Activated CD4-positive, alpha-beta T cell treated with anti-CD3 and anti-CD28 coated beads for 36 hours (primary cell): ENCODE measurements at regions not wholly inside any gene's neighbourhood (a gene's known extent, or its start where the extent isn't known, plus 50 kb on each side); places are given as distances from the start of the nearest gene placed in this dataset.

ENCODE experiments used
- ATAC-seq: fragments of 200-7000 bp; cut with Tn5 transposase; one replicate; pipeline ENCODE4 v1.10.0; 2021; ENCODE audit warnings: mild to moderate bottlenecking, moderate library complexity
- CTCF ChIA-PET: fragments of 350-600 bp; sonication (Branson Sonifier 250); formaldehyde crosslinking; loops from one replicate; lab custom pipeline; 2021; ENCODE audit warnings: antibody characterized with exemption; lab: Charles Lee
- POLR2A ChIA-PET: fragments of 350-600 bp; sonication (Branson Sonifier 250); formaldehyde crosslinking; loops from one replicate; lab custom pipeline; 2021; ENCODE audit warnings: antibody characterized with exemption, inconsistent platforms; lab: Charles Lee
- DNase-seq: peaks from one replicate; pipeline ENCODE4 v3.0.0-alpha.2; 2020
- H3K27ac Mint-ChIP-seq: one replicate; pipeline ENCODE4 v1.8.0; 2021; ENCODE audit warnings: mixed read lengths
- H3K27me3 Mint-ChIP-seq: one replicate; pipeline ENCODE4 v1.8.0; 2021; ENCODE audit warnings: mixed read lengths
- H3K36me3 Mint-ChIP-seq: one replicate; pipeline ENCODE4 v1.8.0; 2021; ENCODE audit warnings: low read depth, mixed read lengths
- H3K4me1 Mint-ChIP-seq: one replicate; pipeline ENCODE4 v1.8.0; 2021; ENCODE audit warnings: mixed read lengths
- H3K4me3 Mint-ChIP-seq: one replicate; pipeline ENCODE4 v1.8.0; 2021; ENCODE audit warnings: mild to moderate bottlenecking, moderate library complexity, mixed read lengths
- H3K9me3 Mint-ChIP-seq: one replicate; pipeline ENCODE4 v1.8.0; 2021; ENCODE audit warnings: low read depth, mixed read lengths
- intact Hi-C, 2 experiments: fragments of 100-400 bp; cut with DNase I in 1 of 2; cut with micrococcal nuclease in 1 of 2; formaldehyde crosslinking; loops; one replicate each; pipeline versions ENCODE4 v1.14.2 to v1.15.1; 2022 to 2024; cut with DNase I, micrococcal nuclease

- Mint-ChIP-seq H3K27me3 (no peaks in the 10 kb centered on the region), H3K36me3 (no peaks in the 10 kb centered on the region), H3K27ac (no peak overlapping the region), H3K4me3 (no peak overlapping the region), H3K9me3 (peaks cover 9% of the 10 kb centered on the region), H3K4me1 (no peaks in the 10 kb centered on the region)
- ChIA-PET POLR2A (no interaction called here), CTCF (interaction anchor here (0.5 to 1.0 kb wide), 2 partner anchors 12 to 67 kb away, joined by 3 read pairs; no protein-coding TSS in a partner anchor)
- intact Hi-C loops: no loop called here
- ATAC-seq (no peak), DNase-seq (no peak)
Measured at GRCh38 chr10:124299696-124300095, 119.0 kb downstream of the OAT start.

- Mint-ChIP-seq H3K36me3 (no peaks in the 10 kb centered on the region), H3K4me3 (no peak overlapping the region), H3K9me3 (peaks cover 9% of the 10 kb centered on the region), H3K4me1 (no peaks in the 10 kb centered on the region), H3K27ac (no peak overlapping the region), H3K27me3 (no peaks in the 10 kb centered on the region)
- intact Hi-C loops: no loop called here
- DNase-seq: no peak
- ChIA-PET POLR2A (no interaction called here), CTCF (no interaction called here)
- no peak for ATAC-seq
Measured at GRCh38 chr10:124298891-124299290, 119.8 kb downstream of the OAT start.

- Mint-ChIP-seq H3K4me1 (no peaks in the 10 kb centered on the region), H3K27ac (no peak overlapping the region), H3K36me3 (no peaks in the 10 kb centered on the region), H3K4me3 (no peak overlapping the region), H3K27me3 (no peaks in the 10 kb centered on the region), H3K9me3 (peaks cover 9% of the 10 kb centered on the region)
- ChIA-PET POLR2A (no interaction called here), CTCF (interaction anchor here (0.7 to 1.9 kb wide), 3 partner anchors 50 to 302 kb away, joined by 3 to 7 read pairs (median 3); no protein-coding TSS in a partner anchor)
- intact Hi-C loops: no loop called here
- ATAC-seq: no peak
- DNase-seq: no peak
Measured at GRCh38 chr10:124296813-124297788, 121.6 kb downstream of the OAT start.

GRCh38 chr10:124296121-124296812, 122.5 kb downstream of the OAT start:
- intact Hi-C loops: no loop called here
- no peaks in the 10 kb centered on the region for H3K36me3 Mint-ChIP-seq
- no peak overlapping the region for H3K4me3 Mint-ChIP-seq
- CTCF ChIA-PET: interaction anchor here (0.6 to 1.9 kb wide), 2 partner anchors 88 to 93 kb away, joined by 3 to 7 read pairs; no protein-coding TSS in a partner anchor
- DNase-seq (no peak), ATAC-seq (no peak)
- peaks cover 9% of the 10 kb centered on the region for H3K9me3 Mint-ChIP-seq
- no peaks in the 10 kb centered on the region for H3K4me1 Mint-ChIP-seq
- H3K27ac Mint-ChIP-seq: no peak overlapping the region
- POLR2A ChIA-PET: no interaction called here
- no peaks in the 10 kb centered on the region for H3K27me3 Mint-ChIP-seq

- no peak overlapping the region for H3K4me3 Mint-ChIP-seq
- H3K27ac Mint-ChIP-seq: no peak overlapping the region
- ATAC-seq: no peak
- H3K4me1 Mint-ChIP-seq: no peaks in the 10 kb centered on the region
- DNase-seq: no peak
- intact Hi-C loops: no loop called here
- POLR2A ChIA-PET: no interaction called here
- CTCF ChIA-PET: interaction anchor here (1.9 kb wide), 1 partner anchor 94 kb away, joined by 7 read pairs; no protein-coding TSS in a partner anchor
- H3K27me3 Mint-ChIP-seq: no peaks in the 10 kb centered on the region
- peaks cover under 1% of the 10 kb centered on the region for H3K9me3 Mint-ChIP-seq
- H3K36me3 Mint-ChIP-seq: no peaks in the 10 kb centered on the region
Measured at GRCh38 chr10:124294811-124295770, 123.6 kb downstream of the OAT start.

- intact Hi-C loops: no loop called here
- H3K36me3 Mint-ChIP-seq: no peaks in the 10 kb centered on the region
- ChIA-PET POLR2A (no interaction called here), CTCF (no interaction called here)
- H3K4me1 Mint-ChIP-seq: no peaks in the 10 kb centered on the region
- ATAC-seq (no peak), DNase-seq (no peak)
- H3K27ac Mint-ChIP-seq: no peak overlapping the region
- no peaks in the 10 kb centered on the region for H3K9me3 Mint-ChIP-seq
- H3K27me3 Mint-ChIP-seq: no peaks in the 10 kb centered on the region
- H3K4me3 Mint-ChIP-seq: no peak overlapping the region
Measured at GRCh38 chr10:124293616-124294449, 124.9 kb downstream of the OAT start.

- Mint-ChIP-seq H3K9me3 (no peaks in the 10 kb centered on the region), H3K27ac (no peak overlapping the region), H3K4me1 (no peaks in the 10 kb centered on the region), H3K36me3 (no peaks in the 10 kb centered on the region), H3K27me3 (no peaks in the 10 kb centered on the region), H3K4me3 (no peak overlapping the region)
- ATAC-seq (no peak), DNase-seq (no peak)
- intact Hi-C loops: no loop called here
- ChIA-PET CTCF (interaction anchor here (0.6 kb wide), 1 partner anchor 101 kb away, joined by 3 read pairs; no protein-coding TSS in a partner anchor), POLR2A (no interaction called here)
Measured at GRCh38 chr10:124292911-124293615, 125.7 kb downstream of the OAT start.

- POLR2A ChIA-PET: interaction anchor here (0.7 kb wide), 1 partner anchor 136 kb away, joined by 3 read pairs; no protein-coding TSS in a partner anchor
- no peak for ATAC-seq
- Mint-ChIP-seq H3K27me3 (no peaks in the 10 kb centered on the region), H3K27ac (no peak overlapping the region), H3K4me1 (no peaks in the 10 kb centered on the region), H3K4me3 (no peak overlapping the region), H3K36me3 (no peaks in the 10 kb centered on the region), H3K9me3 (no peaks in the 10 kb centered on the region)
- intact Hi-C loops: no loop called here
- CTCF ChIA-PET: interaction anchor here (1.2 kb wide), 1 partner anchor 10 kb away, joined by 3 read pairs; no protein-coding TSS in a partner anchor
- DNase-seq: no peak
Measured at GRCh38 chr10:124291001-124291701, 127.6 kb downstream of the OAT start.
